Bronchial epithelial cell (primary cell): ENCODE measurements at regions not wholly inside any gene's neighbourhood (a gene's known extent, or its start where the extent isn't known, plus 50 kb on each side); places are given as distances from the start of the nearest gene placed in this dataset.
A peak's percentile ranks its signal among the peaks of the same experiment; 100 is the strongest.
"Not testable (repeated sequence)": the region's sequence is repeated elsewhere in the genome, so short reads cannot be mapped to it uniquely, and the experiment has no call there.

Experiments
- DNase-seq: peaks from one replicate; pipeline ENCODE4 v3.0.0-alpha.2; 2010; ENCODE audit warnings: low read depth
- FAIRE-seq: peaks from 2 replicates; lab custom pipeline; 2011; peaks lifted over from hg19 to GRCh38; lab: Jason Lieb, UNC
- H3K27me3 ChIP-seq: 2 replicates; pipeline ENCODE4 v1.5.1; 2011; ENCODE audit warnings: low read length; ENCODE audit not compliant: control insufficient read depth, insufficient read depth
- H3K36me3 ChIP-seq: 2 replicates; pipeline ENCODE4 v1.5.1; 2011; ENCODE audit warnings: low read length; ENCODE audit not compliant: control insufficient read depth, insufficient read depth
- H3K4me3 ChIP-seq: 2 replicates; pipeline ENCODE4 v1.5.1; 2011; ENCODE audit warnings: mild to moderate bottlenecking, low read depth, low read length, control low read depth
- CTCF ChIP-seq: IDR thresholded peaks from 2 replicates; pipeline ENCODE4 v1.5.1; 2011; ENCODE audit warnings: mild to moderate bottlenecking, moderate library complexity, low read length, control low read depth, inconsistent platforms; ENCODE audit not compliant: insufficient read depth, severe bottlenecking

- DNase-seq = peak; percentile 31
- Histone ChIP-seq H3K36me3 (no peaks in the 10 kb centered on the region), H3K4me3 (no peak overlapping the region), H3K27me3 (no peaks in the 10 kb centered on the region)
- FAIRE-seq = no peak
- TF ChIP-seq CTCF = no peak
These were observed 106.6 kb upstream of the BARHL2 start for GRCh38 chr1:90823686-90824085.

GRCh38 chr1:90821788-90822359, 104.8 kb upstream of the BARHL2 start:
- H3K4me3 ChIP-seq = no peak overlapping the region
- no peak for FAIRE-seq

GRCh38 chr1:90821152-90821787, 104.2 kb upstream of the BARHL2 start:
- H3K4me3 ChIP-seq = no peak overlapping the region
- H3K27me3 ChIP-seq = peaks cover 2% of the 10 kb centered on the region
- DNase-seq (peak; percentile 93), FAIRE-seq (no peak)
- TF ChIP-seq CTCF = no peak
- no peaks in the 10 kb centered on the region for H3K36me3 ChIP-seq

More at GRCh38 chr1:90821788-90822359, 104.8 kb upstream of the BARHL2 start:
- DNase-seq = peak; percentile 19
- H3K36me3 ChIP-seq = no peaks in the 10 kb centered on the region
- no peaks in the 10 kb centered on the region for H3K27me3 ChIP-seq
- TF ChIP-seq CTCF = no peak

- DNase-seq (no peak), FAIRE-seq (no peak)
- no peak overlapping the region for H3K4me3 ChIP-seq
- peaks cover 2% of the 10 kb centered on the region for H3K27me3 ChIP-seq
- no peaks in the 10 kb centered on the region for H3K36me3 ChIP-seq
- no peak for TF ChIP-seq CTCF
These were observed 103.6 kb upstream of the BARHL2 start for GRCh38 chr1:90820745-90821144.

- TF ChIP-seq CTCF = no peak
- no peak for FAIRE-seq
- Histone ChIP-seq H3K36me3 (no peaks in the 10 kb centered on the region), H3K27me3 (peaks cover 2% of the 10 kb centered on the region), H3K4me3 (no peak overlapping the region)
- no peak for DNase-seq
These were observed 100.3 kb upstream of the BARHL2 start for GRCh38 chr1:90817399-90817798.

GRCh38 chr1:90812237-90812636, 95.1 kb upstream of the BARHL2 start:
- not testable (repeated sequence) for H3K27me3 ChIP-seq, FAIRE-seq, DNase-seq, H3K36me3 ChIP-seq, H3K4me3 ChIP-seq

- not testable (repeated sequence) for H3K27me3 ChIP-seq, FAIRE-seq, H3K4me3 ChIP-seq, H3K36me3 ChIP-seq, DNase-seq
These were observed 94.4 kb upstream of the BARHL2 start for GRCh38 chr1:90811444-90811950.
